ENCODE measurements at regions not wholly inside any gene's neighbourhood (a gene's known extent, or its start where the extent isn't known, plus 50 kb on each side); places are given as distances from the start of the nearest gene placed in this dataset.
"Not testable (repeated sequence)": the region's sequence is repeated elsewhere in the genome, so short reads cannot be mapped to it uniquely, and the experiment has no call there.

- no peak for DNase-seq
Observed at GRCh38 chr6:130720076-130720715, 107.0 kb upstream of the SMLR1 start.

- no peak for DNase-seq
Observed at GRCh38 chr6:130724089-130724488, 103.1 kb upstream of the SMLR1 start.

DNA sequence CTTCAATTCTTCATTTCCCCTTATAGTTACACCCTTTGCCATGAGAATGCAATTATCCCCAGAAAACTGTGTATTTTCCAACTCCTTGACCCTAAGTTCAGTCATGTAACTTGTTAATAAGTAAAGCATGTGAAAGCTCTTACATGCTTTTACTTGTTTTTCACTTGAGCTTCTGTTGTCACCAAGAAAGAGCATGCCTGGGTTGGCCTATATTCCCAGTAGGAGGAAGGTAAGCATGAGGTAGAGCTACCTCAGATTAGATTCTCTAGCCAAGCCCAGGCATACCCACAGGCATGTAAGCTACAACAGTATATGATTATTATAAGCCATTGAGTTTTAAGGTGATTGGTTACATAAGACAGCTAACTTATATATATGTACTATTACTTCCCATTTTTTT is 101.7 kb upstream of the SMLR1 start:
- no peak for DNase-seq

DNA sequence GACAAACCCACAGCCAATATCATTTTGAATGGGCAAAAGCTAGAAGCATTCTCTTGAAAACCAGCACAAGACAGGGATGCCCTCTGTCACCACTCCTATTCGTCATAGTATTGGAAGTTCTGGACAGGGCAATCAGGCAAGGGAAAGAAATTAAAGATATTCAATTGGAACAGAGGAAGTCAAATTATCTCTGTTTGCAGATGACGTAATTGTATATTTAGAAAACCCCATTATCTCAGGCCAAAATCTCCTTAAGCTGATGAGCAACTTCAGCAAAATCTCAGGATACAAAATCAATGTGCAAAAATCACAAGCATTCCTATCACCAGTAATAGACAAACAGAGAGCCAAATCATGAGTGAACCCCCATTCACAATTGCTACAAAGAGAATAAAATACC is 99.1 kb upstream of the SMLR1 start:
- DNase-seq: not testable (repeated sequence)

GRCh38 chr6:130730600-130730999 is 96.6 kb upstream of the SMLR1 start:
- no peak for DNase-seq

DNA sequence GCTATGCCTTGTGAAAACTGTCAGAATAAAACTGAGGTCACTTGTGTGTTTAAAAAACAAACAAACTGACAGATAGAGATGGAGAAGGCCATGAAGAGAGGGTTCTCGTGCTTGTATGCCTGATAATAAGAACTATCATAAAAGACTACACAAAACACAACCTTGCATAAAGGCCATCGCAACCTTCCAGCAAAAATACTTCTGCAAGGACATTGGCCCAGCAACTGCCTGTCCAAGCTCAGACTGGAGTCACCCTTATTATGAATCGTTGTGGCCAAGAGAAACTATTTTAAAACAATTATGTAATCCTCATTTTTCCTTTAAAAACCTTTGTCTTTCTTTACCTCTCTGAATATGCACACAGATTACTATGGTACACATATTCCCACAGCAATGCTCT is 93.0 kb upstream of the SMLR1 start:
- DNase-seq: no peak

DNA sequence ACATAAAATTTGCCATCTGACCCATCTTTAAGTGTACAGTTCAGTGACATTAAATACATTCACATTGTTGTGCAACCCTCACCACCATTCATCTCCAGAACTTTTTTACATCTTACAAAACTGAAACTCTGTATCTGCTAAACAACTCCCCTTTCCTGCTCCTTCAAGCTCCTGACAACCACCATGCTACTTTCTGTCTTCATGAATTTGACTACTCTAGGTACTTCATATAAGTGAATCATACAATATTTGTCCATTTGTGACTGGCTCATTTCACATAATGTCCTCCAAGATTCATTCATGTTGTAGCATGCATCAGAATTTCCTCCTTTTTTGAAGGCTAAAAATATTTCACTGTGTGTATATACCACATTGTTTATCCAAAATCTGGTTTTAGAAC is 86.9 kb upstream of the SMLR1 start:
- no peak for DNase-seq

- DNase-seq: no peak
Observed at GRCh38 chr6:130742131-130742681, 85.0 kb upstream of the SMLR1 start.

DNA sequence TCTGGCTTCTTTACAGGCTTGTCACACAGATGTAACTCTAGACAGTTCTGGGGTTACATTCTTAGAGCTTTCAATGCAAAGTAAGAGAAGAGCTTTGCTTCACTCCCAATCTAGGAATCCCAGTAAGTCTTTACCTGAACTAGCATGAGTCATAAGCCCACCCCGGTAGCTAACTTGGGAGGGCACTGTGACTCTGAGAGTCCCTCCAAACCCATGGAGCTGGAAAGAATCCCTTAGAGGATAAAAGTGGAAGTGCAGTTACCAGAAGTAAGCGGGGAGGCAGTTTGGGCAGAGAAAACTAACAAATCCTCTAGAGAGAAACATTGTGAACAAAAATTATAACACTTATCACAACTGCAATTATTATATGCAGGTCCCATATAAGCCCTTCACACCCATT is 84.0 kb upstream of the SMLR1 start:
- no peak for DNase-seq

GRCh38 chr6:130744576-130745366 is 82.4 kb upstream of the SMLR1 start:
- DNase-seq: no peak

GRCh38 chr6:130748041-130748440 is 79.2 kb upstream of the SMLR1 start:
- no peak for DNase-seq

GRCh38 chr6:130749402-130749801 is 77.8 kb upstream of the SMLR1 start:
- no peak for DNase-seq

DNA sequence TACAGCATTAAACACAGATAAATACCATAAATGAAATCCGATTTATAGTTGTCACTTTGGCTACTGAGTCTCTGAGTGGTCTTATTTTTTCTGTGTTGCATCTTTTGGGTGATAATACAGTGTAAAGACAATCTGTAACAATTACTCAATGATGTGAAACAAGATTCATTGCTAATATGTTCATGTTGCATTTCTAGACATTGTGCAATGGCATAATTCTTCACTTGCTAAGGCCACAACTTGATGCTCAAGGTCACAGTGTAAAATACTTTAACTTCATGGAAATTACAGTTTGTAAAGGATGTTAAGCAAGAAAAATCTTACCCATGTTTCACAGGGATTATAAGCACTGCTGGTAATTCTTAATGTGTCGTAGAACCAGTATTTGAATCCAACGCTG is 74.9 kb upstream of the SMLR1 start:
- DNase-seq: no peak

DNA sequence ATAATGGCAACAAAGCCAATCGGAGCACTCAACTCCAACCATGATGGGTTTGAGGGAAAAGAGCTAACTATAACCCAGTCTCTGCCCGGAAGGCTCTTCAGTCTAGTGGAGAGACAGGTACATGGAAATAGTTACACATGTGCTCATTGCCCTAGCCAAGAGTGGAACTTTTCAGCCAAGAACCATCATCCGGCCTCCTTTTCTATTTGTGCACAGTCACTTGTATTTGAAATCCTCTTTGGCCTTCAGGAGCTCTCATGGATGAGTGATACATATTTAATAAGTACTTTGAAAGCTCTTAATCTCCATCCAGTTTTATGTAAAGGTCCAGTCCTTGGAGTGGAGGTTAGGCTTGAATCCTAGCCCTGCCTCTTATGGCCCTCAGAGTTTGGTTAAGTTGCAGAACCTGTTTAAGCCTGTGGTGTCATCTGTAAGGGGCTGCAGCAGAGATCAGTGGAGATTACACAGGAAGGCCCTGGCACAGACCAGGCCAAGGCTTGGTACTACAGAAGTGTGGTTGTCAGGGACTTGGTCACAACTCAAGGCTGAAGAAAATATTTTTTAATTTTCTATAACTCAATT is 72.3 kb upstream of the SMLR1 start:
- DNase-seq: no peak

DNA sequence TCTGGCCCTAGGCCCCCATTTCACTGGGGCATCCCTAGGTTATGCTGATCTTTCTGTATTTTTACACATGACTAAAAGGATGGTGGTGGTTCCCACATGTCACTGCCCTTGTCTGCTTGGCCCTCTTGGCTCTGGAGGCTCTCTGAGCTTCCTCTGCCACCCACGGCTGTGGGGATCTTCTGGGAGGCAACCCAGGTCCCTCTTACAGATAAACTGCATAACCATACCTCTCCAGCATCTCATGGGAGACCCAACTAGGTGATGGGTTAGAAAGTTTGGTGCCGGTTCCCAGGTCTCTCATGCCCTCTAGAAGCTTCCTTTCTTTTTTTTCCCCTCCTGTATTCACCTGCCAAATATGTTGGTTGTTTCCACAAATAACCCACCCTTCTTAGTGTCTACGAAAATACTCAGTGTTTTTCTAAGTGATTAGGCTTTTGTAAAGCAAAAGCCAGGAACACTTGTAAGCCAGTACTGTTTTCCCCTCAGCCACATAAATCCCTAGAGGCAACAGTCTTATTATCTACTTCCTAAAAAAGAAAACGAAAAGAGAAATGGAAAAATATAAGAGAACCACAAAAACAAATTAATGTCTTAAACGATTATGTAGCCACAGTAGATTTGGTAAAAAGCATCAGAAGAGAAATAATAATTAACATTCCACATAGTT is 71.7 kb upstream of the SMLR1 start:
- DNase-seq: no peak

DNA sequence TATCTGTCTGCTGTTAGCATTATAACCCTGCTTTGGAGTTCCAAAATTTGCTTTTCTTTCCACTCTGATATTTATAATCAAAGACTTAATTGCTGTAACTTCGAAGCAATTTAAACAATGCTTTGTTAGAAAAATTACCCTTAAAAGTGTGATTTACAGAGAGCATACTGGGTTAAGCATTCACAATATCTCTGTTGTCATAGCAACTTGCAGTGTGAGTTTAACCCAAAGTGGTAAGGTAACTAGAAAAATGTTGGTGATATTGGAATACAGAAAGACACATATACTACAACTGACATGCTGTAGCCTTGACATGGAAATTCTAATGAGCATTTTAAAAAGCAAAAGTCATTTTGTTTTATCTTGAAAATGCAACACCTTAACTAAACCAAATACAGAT is 70.4 kb upstream of the SMLR1 start:
- DNase-seq: no peak

GRCh38 chr6:130758813-130759212 is 68.4 kb upstream of the SMLR1 start:
- no peak for DNase-seq

- no peak for DNase-seq
Observed at GRCh38 chr6:130760006-130760405, 67.2 kb upstream of the SMLR1 start.

DNA sequence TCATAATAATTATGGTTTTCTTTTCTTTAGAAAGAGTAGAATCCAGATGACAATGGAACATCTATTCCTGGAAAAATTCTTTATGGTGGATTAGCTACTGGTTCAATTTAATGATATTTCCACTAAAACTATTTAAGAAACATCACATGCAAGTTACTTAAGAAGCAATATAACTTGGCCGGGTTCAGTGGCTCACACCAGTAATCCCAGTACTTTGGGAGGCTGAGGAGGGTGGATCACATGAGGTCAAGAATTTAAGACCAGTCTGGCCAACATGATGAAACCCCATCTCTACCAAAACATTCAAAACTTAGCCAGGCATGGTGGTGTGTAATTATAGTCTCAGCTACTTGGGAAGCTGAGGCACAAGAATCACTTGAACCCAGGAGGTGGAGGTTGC is 65.9 kb upstream of the SMLR1 start:
- DNase-seq: no peak

- DNase-seq: no peak
Observed at GRCh38 chr6:130765181-130765727, 62.0 kb upstream of the SMLR1 start.

GRCh38 chr6:130766239-130767144 is 60.7 kb upstream of the SMLR1 start:
- no peak for DNase-seq

- DNase-seq: no peak
Observed at GRCh38 chr6:130769861-130770260, 57.3 kb upstream of the SMLR1 start.

All from right forelimb (tissue), 1 donor.